Gastrocnemius medialis (tissue), 4 donors: ENCODE measurements at regions not wholly inside any gene's neighbourhood (a gene's known extent, or its start where the extent isn't known, plus 50 kb on each side); places are given as distances from the start of the nearest gene placed in this dataset.

Source experiments
- ATAC-seq, 2 donors: fragments of 150-250 bp; one replicate each; pipeline ENCODE4 v1.9.1; 2016
- DNase-seq, 2 donors: peaks; one replicate each; pipeline ENCODE4 v3.0.0-alpha.2; 2019
- H3K27ac ChIP-seq, 4 donors: fragments of 200-600 bp; sonication (generic); 1 replicate in 1 of 4; 2 replicates in 3 of 4; pipeline ENCODE4 v1.5.1; 2016 to 2018; ENCODE audit warnings: mild to moderate bottlenecking in 2 of 4, moderate library complexity in 1 of 4
- H3K27me3 ChIP-seq, 3 donors: fragments of 200-600 bp; sonication (generic) in 2 of 3; 1 replicate in 1 of 3; 2 replicates in 2 of 3; pipeline versions ENCODE4 v1.5.1 to v1.6.0; 2016 to 2019; ENCODE audit warnings: mild to moderate bottlenecking in 1 of 3, moderate library complexity in 1 of 3
- H3K36me3 ChIP-seq, 2 donors: fragments of 200-600 bp; sonication (generic) in 1 of 2; one replicate each; pipeline ENCODE4 v1.5.1; 2017 to 2018
- H3K4me1 ChIP-seq, 2 donors: fragments of 200-600 bp; sonication (generic) in 1 of 2; one replicate each; pipeline ENCODE4 v1.5.1; 2016 to 2017; ENCODE audit warnings: mild to moderate bottlenecking in 2 of 2
- H3K4me3 ChIP-seq, 4 donors: fragments of 200-600 bp; sonication (generic) in 3 of 4; 1 replicate in 1 of 4; 2 replicates in 3 of 4; pipeline ENCODE4 v1.5.1; 2016 to 2019; ENCODE audit warnings: mild to moderate bottlenecking in 2 of 4
- H3K9me3 ChIP-seq, 3 donors: fragments of 200-600 bp; sonication (generic) in 2 of 3; 1 replicate in 1 of 3; 2 replicates in 2 of 3; pipeline ENCODE4 v1.5.1; 2016 to 2019
- POLR2A ChIP-seq, 2 donors: fragments of 450-650 bp; IDR thresholded peaks; one replicate each; pipeline ENCODE4 v1.6.1; 2017; ENCODE audit warnings: antibody characterized with exemption in 2 of 2, mild to moderate bottlenecking in 2 of 2, moderate library complexity in 2 of 2
- in situ Hi-C, 4 donors: fragments of 200-750 bp; cut with MboI; loops; one replicate each; pipeline versions ENCODE4 v1.15.0 to v1.8.0; 2017; ENCODE audit warnings: low sequenced_read_pairs in 4 of 4
- intact Hi-C: fragments of 100-400 bp; cut with DNase I; formaldehyde crosslinking; loops from one replicate; pipeline ENCODE4 v1.15.1; 2023; ENCODE audit warnings: low total_unique reads
- TF ChIP-seq, protein P1 (sequence below), 5 experiments: fragments of 450-650 bp in 3 of 5; fragments of 200-600 bp in 2 of 5; sonication (generic) in 2 of 5; IDR thresholded peaks in 4 of 5; conservative IDR thresholded peaks in 1 of 5; 1 replicate in 4 of 5; 2 replicates in 1 of 5; pipeline ENCODE4 v1.5.1; 2016 to 2019; ENCODE audit warnings: antibody characterized with exemption in 5 of 5, mild to moderate bottlenecking in 3 of 5, moderate library complexity in 3 of 5

DNA sequence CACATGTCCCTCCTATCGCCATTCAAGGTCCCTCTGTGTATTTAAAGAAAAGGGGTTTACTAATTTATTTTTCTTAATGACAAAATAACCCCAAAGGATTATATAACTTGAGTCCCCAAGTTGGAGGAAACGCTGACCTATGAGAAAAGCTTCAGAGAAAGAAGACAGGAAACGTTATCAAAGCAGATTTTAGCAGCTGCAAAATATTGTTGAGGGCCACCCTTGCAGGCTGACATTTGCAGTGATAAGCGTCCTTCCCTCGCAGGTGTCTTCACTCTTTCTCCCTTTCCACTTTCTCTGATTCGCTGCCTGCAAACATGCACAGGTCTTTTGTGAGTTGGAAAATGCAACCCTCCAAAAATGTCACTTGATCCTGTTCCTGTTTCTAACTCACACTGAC, 103.2 kb upstream of the RIPOR2 start:
- Histone ChIP-seq H3K27me3 (no peaks in the 10 kb centered on the region), H3K9me3 (no peaks in the 10 kb centered on the region), H3K36me3 (no peaks in the 10 kb centered on the region), H3K4me3 (no peak overlapping the region), H3K4me1 (no peaks in the 10 kb centered on the region), H3K27ac (no peak overlapping the region)
- DNase-seq (no peak), ATAC-seq (no peak)
- no peak for TF ChIP-seq POLR2A (IDR thresholded peaks at IDR 0.05)
- TF ChIP-seq, protein P1, sequence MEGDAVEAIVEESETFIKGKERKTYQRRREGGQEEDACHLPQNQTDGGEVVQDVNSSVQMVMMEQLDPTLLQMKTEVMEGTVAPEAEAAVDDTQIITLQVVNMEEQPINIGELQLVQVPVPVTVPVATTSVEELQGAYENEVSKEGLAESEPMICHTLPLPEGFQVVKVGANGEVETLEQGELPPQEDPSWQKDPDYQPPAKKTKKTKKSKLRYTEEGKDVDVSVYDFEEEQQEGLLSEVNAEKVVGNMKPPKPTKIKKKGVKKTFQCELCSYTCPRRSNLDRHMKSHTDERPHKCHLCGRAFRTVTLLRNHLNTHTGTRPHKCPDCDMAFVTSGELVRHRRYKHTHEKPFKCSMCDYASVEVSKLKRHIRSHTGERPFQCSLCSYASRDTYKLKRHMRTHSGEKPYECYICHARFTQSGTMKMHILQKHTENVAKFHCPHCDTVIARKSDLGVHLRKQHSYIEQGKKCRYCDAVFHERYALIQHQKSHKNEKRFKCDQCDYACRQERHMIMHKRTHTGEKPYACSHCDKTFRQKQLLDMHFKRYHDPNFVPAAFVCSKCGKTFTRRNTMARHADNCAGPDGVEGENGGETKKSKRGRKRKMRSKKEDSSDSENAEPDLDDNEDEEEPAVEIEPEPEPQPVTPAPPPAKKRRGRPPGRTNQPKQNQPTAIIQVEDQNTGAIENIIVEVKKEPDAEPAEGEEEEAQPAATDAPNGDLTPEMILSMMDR (IDR thresholded peaks at IDR 0.05 in 4 of 5, conservative IDR thresholded peaks at IDR 0.05 in 1 of 5): no peak
- intact Hi-C loops (no loop called here), in situ Hi-C loops (no loop called here)

GRCh38 chr6:25041485-25042035, 105.8 kb upstream of the RIPOR2 start:
- no peak for ATAC-seq
- DNase-seq: no peak

GRCh38 chr6:25042036-25042521, 106.3 kb upstream of the RIPOR2 start:
- DNase-seq (no peak), ATAC-seq (no peak)
- H3K27me3 ChIP-seq: no peaks in the 10 kb centered on the region
- TF ChIP-seq, protein P1 (IDR thresholded peaks at IDR 0.05 in 4 of 5, conservative IDR thresholded peaks at IDR 0.05 in 1 of 5): no peak
- TF ChIP-seq POLR2A (IDR thresholded peaks at IDR 0.05): no peak
- no peaks in the 10 kb centered on the region for H3K36me3 ChIP-seq
- no peaks in the 10 kb centered on the region for H3K4me1 ChIP-seq
- H3K9me3 ChIP-seq: no peaks in the 10 kb centered on the region
- H3K27ac ChIP-seq: no peak overlapping the region
- intact Hi-C loops (no loop called here), in situ Hi-C loops (no loop called here)
- no peak overlapping the region for H3K4me3 ChIP-seq

More at GRCh38 chr6:25041485-25042035, 105.8 kb upstream of the RIPOR2 start:
- Histone ChIP-seq H3K36me3 (no peaks in the 10 kb centered on the region), H3K9me3 (no peaks in the 10 kb centered on the region), H3K4me1 (no peaks in the 10 kb centered on the region), H3K27ac (no peak overlapping the region), H3K27me3 (no peaks in the 10 kb centered on the region), H3K4me3 (no peak overlapping the region)
- TF ChIP-seq, protein P1 (IDR thresholded peaks at IDR 0.05 in 4 of 5, conservative IDR thresholded peaks at IDR 0.05 in 1 of 5): no peak
- no peak for TF ChIP-seq POLR2A (IDR thresholded peaks at IDR 0.05)
- intact Hi-C loops: no loop called here
- in situ Hi-C loops: no loop called here

DNA sequence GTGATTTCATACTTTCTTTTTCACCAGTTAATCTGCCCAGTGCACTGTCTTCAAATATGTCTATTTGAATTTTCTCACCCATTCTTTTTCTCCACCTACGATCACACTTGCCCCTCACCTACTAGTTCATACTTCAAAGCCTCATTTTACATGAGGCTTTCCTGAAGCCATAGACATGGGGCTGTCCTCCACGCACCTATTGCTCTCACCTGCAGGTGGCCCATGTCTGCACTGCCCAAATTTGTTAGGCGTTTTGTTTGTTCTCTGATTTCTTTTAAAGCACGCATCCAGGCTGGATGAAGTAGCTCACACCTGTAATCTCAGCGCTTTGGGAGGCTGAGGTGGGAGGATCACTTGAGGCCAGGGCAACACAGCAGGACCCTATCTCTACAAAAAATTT, 106.8 kb upstream of the RIPOR2 start:
- no peaks in the 10 kb centered on the region for H3K4me1 ChIP-seq
- in situ Hi-C loops: no loop called here
- H3K4me3 ChIP-seq: no peak overlapping the region
- ATAC-seq (no peak), DNase-seq (no peak)
- no peaks in the 10 kb centered on the region for H3K9me3 ChIP-seq
- H3K27me3 ChIP-seq: no peaks in the 10 kb centered on the region
- H3K27ac ChIP-seq: no peak overlapping the region
- intact Hi-C loops: no loop called here
- H3K36me3 ChIP-seq: no peaks in the 10 kb centered on the region
- no peak for TF ChIP-seq POLR2A (IDR thresholded peaks at IDR 0.05)
- TF ChIP-seq, protein P1 (IDR thresholded peaks at IDR 0.05 in 4 of 5, conservative IDR thresholded peaks at IDR 0.05 in 1 of 5): no peak
